MM.1S (cell line): ENCODE measurements at regions not wholly inside any gene's neighbourhood (a gene's known extent, or its start where the extent isn't known, plus 50 kb on each side); places are given as distances from the start of the nearest gene placed in this dataset.

ENCODE experiments used
- DNase-seq: peaks from one replicate; pipeline ENCODE4 v3.0.0-alpha.2; 2015
- H2AFZ ChIP-seq: fragments of 300-600 bp; sonication (generic); 2 replicates; pipeline ENCODE4 v1.6.0; 2016; ENCODE audit warnings: antibody characterized with exemption, low read length
- H3F3A ChIP-seq: fragments of 300-600 bp; sonication (generic); 2 replicates; pipeline ENCODE4 v1.6.1; 2016; ENCODE audit warnings: mild to moderate bottlenecking, antibody characterized with exemption, low read length, moderate library complexity, mixed read lengths; ENCODE audit not compliant: insufficient read depth
- H3K27ac ChIP-seq: fragments of 300-600 bp; sonication (generic); 2 replicates; pipeline ENCODE4 v1.5.1; 2016; ENCODE audit warnings: mild to moderate bottlenecking, low read length
- H3K27me3 ChIP-seq: fragments of 300-600 bp; sonication (generic); replicated peaks from 2 replicates; pipeline ENCODE4 v1.6.0; 2016; ENCODE audit warnings: low read length; ENCODE audit not compliant: insufficient read depth
- H3K36me3 ChIP-seq: fragments of 300-600 bp; sonication (generic); replicated peaks from 2 replicates; pipeline ENCODE4 v1.6.1; 2016; ENCODE audit warnings: mild to moderate bottlenecking, low read length, mixed read lengths; ENCODE audit not compliant: insufficient read depth
- H3K4me1 ChIP-seq: fragments of 300-600 bp; sonication (generic); 2 replicates; pipeline ENCODE4 v1.6.1; 2016; ENCODE audit warnings: low read length, mixed read lengths
- H3K4me2 ChIP-seq: fragments of 300-600 bp; sonication (generic); 2 replicates; pipeline ENCODE4 v1.6.0; 2016; ENCODE audit warnings: low read depth, low read length
- H3K4me3 ChIP-seq: fragments of 300-600 bp; sonication (generic); 2 replicates; pipeline ENCODE4 v1.5.1; 2016; ENCODE audit warnings: low read length, mixed read lengths
- H3K79me2 ChIP-seq: fragments of 300-600 bp; sonication (generic); 2 replicates; pipeline ENCODE4 v1.6.1; 2016; ENCODE audit warnings: mixed run types, low read length, mixed read lengths
- H3K9ac ChIP-seq: fragments of 300-600 bp; sonication (generic); 2 replicates; pipeline ENCODE4 v1.6.1; 2016; ENCODE audit warnings: low read length, mixed read lengths
- H3K9me2 ChIP-seq: fragments of 300-600 bp; sonication (generic); replicated peaks from 2 replicates; pipeline ENCODE4 v1.6.1; 2016; ENCODE audit warnings: mild to moderate bottlenecking, low read length, mixed read lengths; ENCODE audit not compliant: insufficient read depth
- H3K9me3 ChIP-seq: fragments of 300-600 bp; sonication (generic); replicated peaks from 2 replicates; pipeline ENCODE4 v1.6.1; 2016; ENCODE audit warnings: mild to moderate bottlenecking, low read length, mixed read lengths; ENCODE audit not compliant: insufficient read depth
- H4K20me1 ChIP-seq: fragments of 300-600 bp; sonication (generic); 2 replicates; pipeline ENCODE4 v1.6.1; 2016; ENCODE audit warnings: mild to moderate bottlenecking, low read length, moderate library complexity, mixed read lengths; ENCODE audit not compliant: insufficient read depth
- CTCF ChIP-seq: fragments of 300-600 bp; sonication (generic); IDR thresholded peaks from 2 replicates; pipeline ENCODE4 v1.5.1; 2016; ENCODE audit warnings: antibody characterized with exemption, low read length, mixed read lengths
- EZH2 ChIP-seq: fragments of 300-600 bp; sonication (generic); optimal IDR thresholded peaks from 2 replicates; pipeline ENCODE3; 2017; ENCODE audit warnings: low read depth, mild to moderate bottlenecking, antibody characterized with exemption, low read length, mixed read lengths
- EZH2phosphoT487 ChIP-seq: fragments of 300-600 bp; sonication (generic); IDR thresholded peaks from 2 replicates; pipeline ENCODE4 v1.6.1; 2018; ENCODE audit warnings: antibody characterized with exemption, low read length

GRCh38 chr2:111698743-111699554 lies 185.0 kb downstream of the ANAPC1 start:
- H3K4me2 ChIP-seq = peak overlapping the region; percentile 91
- no peaks in the 10 kb centered on the region for H4K20me1 ChIP-seq
- H3K9me3 ChIP-seq = no peaks in the 10 kb centered on the region
- no peaks in the 10 kb centered on the region for H3K36me3 ChIP-seq
- no peaks in the 10 kb centered on the region for H3K27me3 ChIP-seq
- TF ChIP-seq CTCF (peak; percentile 73), EZH2 (no peak)
- H3K4me1 ChIP-seq = peaks cover 51% of the 10 kb centered on the region
- H3K27ac ChIP-seq = peak overlapping the region; percentile 91
- peak; percentile 94 for DNase-seq
- peak overlapping the region; percentile 48 for H3K4me3 ChIP-seq
- H3K9ac ChIP-seq = peak overlapping the region; percentile 72
- H3F3A ChIP-seq = peaks cover 34% of the 10 kb centered on the region
- peaks cover 7% of the 10 kb centered on the region for H3K79me2 ChIP-seq
- H2AFZ ChIP-seq = peak overlapping the region; percentile 74
- no peaks in the 10 kb centered on the region for H3K9me2 ChIP-seq

- Histone ChIP-seq H3K9ac (peak overlapping the region; percentile 17; the same call in 1 of the 2 replicates), H4K20me1 (no peaks in the 10 kb centered on the region), H3K4me3 (no peak overlapping the region), H3K36me3 (no peaks in the 10 kb centered on the region), H3K27me3 (no peaks in the 10 kb centered on the region), H3K4me1 (peaks cover 69% of the 10 kb centered on the region), H3K27ac (peak overlapping the region; percentile 81), H3K4me2 (no peak overlapping the region), H3K9me3 (no peaks in the 10 kb centered on the region), H2AFZ (no peak overlapping the region), H3F3A (peaks cover 55% of the 10 kb centered on the region), H3K79me2 (peaks cover 12% of the 10 kb centered on the region), H3K9me2 (no peaks in the 10 kb centered on the region)
- DNase-seq = peak; percentile 60
- TF ChIP-seq CTCF (no peak), EZH2 (no peak), EZH2phosphoT487 (no peak)
Observed at GRCh38 chr2:111701266-111701665, 182.7 kb downstream of the ANAPC1 start.

GRCh38 chr2:111701798-111702118 lies 182.2 kb downstream of the ANAPC1 start:
- H3K4me3 ChIP-seq = no peak overlapping the region
- H3K27me3 ChIP-seq = no peaks in the 10 kb centered on the region
- peaks cover 12% of the 10 kb centered on the region for H3K79me2 ChIP-seq
- no peaks in the 10 kb centered on the region for H3K36me3 ChIP-seq
- H3K9ac ChIP-seq = no peak overlapping the region
- DNase-seq = no peak
- peaks cover 60% of the 10 kb centered on the region for H3F3A ChIP-seq
- H3K27ac ChIP-seq = peak overlapping the region; percentile 81
- no peaks in the 10 kb centered on the region for H3K9me3 ChIP-seq
- H4K20me1 ChIP-seq = no peaks in the 10 kb centered on the region
- no peak overlapping the region for H2AFZ ChIP-seq
- no peaks in the 10 kb centered on the region for H3K9me2 ChIP-seq
- peaks cover 74% of the 10 kb centered on the region for H3K4me1 ChIP-seq
- H3K4me2 ChIP-seq = no peak overlapping the region
- TF ChIP-seq EZH2 = no peak
- TF ChIP-seq EZH2phosphoT487 = no peak
- no peak for TF ChIP-seq CTCF
